Endothelial cell of umbilical vein (primary cell): ENCODE measurements at regions not wholly inside any gene's neighbourhood (a gene's known extent, or its start where the extent isn't known, plus 50 kb on each side); places are given as distances from the start of the nearest gene placed in this dataset.

Experiments used
- EZH2 ChIP-seq: IDR thresholded peaks from 2 replicates; pipeline ENCODE4 v1.6.1; 2012; ENCODE audit warnings: borderline replicate concordance, low read depth, mild to moderate bottlenecking, moderate library complexity, low read length, inconsistent platforms; ENCODE audit not compliant: severe bottlenecking
- TF ChIP-seq, protein P1 (sequence below), 2 donors: IDR thresholded peaks; 1 replicate in 1 of 2; 2 replicates in 1 of 2; pipeline ENCODE4 v1.5.1; 2011; ENCODE audit warnings: low read length in 2 of 2, mild to moderate bottlenecking in 2 of 2, moderate library complexity in 2 of 2, control low read depth in 1 of 2, inconsistent platforms in 1 of 2, low read depth in 1 of 2; ENCODE audit not compliant: insufficient read depth in 1 of 2; ENCODE audit errors: extremely low read depth in 1 of 2

DNA sequence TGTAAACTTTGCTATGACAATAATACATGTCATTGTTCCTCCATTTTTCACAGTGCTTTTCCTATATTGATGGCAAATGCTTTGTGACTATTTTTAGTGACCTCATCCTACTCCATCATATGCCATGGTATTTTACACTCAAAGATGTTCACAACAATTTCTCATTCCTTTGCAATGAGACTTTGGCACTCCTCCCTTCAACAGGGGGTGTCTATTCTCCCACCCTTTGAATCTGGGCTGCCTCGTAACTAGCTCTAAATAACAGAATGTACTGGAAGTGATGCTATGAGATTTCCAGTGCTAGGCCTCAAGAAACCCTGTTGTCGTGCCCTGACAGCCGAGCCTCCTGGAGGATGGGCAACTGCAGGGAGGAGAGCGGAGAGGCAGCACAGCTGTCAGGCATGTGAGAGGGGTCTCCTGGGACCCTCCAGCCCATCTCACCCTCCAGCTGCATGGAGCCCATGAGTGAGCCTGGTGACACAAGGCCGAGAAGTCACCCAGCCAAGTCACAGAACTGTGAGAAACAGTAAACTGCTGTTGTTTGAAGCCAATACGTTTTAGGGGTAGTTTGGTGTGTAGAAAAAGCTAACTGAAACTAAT is 103.1 kb upstream of the APCDD1 start:
- TF ChIP-seq, protein P1, sequence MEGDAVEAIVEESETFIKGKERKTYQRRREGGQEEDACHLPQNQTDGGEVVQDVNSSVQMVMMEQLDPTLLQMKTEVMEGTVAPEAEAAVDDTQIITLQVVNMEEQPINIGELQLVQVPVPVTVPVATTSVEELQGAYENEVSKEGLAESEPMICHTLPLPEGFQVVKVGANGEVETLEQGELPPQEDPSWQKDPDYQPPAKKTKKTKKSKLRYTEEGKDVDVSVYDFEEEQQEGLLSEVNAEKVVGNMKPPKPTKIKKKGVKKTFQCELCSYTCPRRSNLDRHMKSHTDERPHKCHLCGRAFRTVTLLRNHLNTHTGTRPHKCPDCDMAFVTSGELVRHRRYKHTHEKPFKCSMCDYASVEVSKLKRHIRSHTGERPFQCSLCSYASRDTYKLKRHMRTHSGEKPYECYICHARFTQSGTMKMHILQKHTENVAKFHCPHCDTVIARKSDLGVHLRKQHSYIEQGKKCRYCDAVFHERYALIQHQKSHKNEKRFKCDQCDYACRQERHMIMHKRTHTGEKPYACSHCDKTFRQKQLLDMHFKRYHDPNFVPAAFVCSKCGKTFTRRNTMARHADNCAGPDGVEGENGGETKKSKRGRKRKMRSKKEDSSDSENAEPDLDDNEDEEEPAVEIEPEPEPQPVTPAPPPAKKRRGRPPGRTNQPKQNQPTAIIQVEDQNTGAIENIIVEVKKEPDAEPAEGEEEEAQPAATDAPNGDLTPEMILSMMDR (IDR thresholded peaks at IDR 0.05; ENCODE audit: extremely low read depth in 1 of 2, insufficient read depth in 1 of 2, low read depth in 1 of 2, low read length in 2 of 2), result no peak
- no peak for TF ChIP-seq EZH2
